NCI-H2196 (cell line): ENCODE measurements at regions not wholly inside any gene's neighbourhood (a gene's known extent, or its start where the extent isn't known, plus 50 kb on each side); places are given as distances from the start of the nearest gene placed in this dataset.
"Not testable (repeated sequence)": the region's sequence is repeated elsewhere in the genome, so short reads cannot be mapped to it uniquely, and the experiment has no call there.

Experiments used
- DNase-seq: peaks from one replicate; lab custom pipeline; 2025; ENCODE audit not compliant: unreplicated experiment; lab: John Stamatoyannopoulos, UW

GRCh38 chr6:109255946-109256640 lies 126.2 kb downstream of the CD164 start:
- DNase-seq, result peak; percentile 67

GRCh38 chr6:109255087-109255486 lies 127.2 kb downstream of the CD164 start:
- no peak for DNase-seq

DNA sequence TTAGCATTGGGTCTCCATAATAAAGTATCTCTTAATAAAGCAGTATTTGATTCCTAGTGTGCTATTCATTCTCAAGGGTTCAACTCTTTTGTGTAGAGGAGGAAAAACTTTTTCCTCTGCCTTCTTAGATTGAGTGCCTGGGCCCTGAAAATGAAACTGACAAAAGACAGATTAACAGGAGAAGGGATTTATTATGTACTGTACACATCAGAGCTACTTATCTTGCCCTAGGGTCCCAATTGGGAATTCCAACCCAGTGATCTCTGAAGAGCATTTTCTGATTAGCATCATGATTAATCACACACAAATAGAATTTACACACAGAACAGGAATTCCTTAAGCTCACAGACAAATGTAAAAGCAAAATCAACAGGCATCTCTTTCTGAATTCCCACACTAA lies 128.9 kb downstream of the CD164 start:
- DNase-seq, result no peak

DNA sequence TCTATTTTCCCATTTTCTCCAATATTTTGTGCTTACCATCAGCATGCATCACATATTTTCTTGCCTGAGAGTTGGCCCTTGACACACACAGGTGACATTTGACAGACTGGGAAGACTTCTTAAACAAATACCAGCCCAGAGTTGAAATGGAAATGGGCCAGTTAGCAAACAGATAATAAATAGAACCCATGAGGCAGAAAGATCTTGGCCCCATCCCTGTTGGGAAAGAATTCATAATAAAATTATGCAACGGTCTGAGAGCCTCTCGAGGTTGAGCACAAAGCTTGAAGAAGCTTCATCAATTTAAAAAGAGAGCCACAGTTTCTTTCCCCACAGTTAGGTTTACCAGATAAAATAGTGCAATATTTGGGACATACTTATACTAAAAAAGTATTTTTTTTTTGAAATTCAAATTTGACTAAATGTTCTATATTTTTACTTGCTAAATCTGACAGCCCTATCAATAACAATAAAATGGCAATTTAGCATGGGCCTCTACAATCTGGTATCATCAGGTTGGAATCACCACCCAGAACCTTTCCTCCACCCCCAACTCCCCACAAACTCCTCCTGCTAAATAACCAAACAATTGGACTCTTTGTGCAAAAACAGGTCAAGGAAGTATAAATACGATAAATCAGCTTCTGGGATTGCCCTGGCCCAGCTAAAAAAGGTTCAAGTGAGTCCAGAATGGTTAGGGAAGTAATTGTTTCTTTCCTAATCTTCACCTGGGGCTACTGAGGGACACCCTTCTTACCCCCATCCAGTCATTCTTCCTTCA lies 129.8 kb downstream of the CD164 start:
- peak; percentile 21 for DNase-seq

GRCh38 chr6:109251839-109252238 lies 130.4 kb downstream of the CD164 start:
- DNase-seq, result no peak

GRCh38 chr6:109250544-109251156 lies 131.6 kb downstream of the CD164 start:
- not testable (repeated sequence) for DNase-seq

DNA sequence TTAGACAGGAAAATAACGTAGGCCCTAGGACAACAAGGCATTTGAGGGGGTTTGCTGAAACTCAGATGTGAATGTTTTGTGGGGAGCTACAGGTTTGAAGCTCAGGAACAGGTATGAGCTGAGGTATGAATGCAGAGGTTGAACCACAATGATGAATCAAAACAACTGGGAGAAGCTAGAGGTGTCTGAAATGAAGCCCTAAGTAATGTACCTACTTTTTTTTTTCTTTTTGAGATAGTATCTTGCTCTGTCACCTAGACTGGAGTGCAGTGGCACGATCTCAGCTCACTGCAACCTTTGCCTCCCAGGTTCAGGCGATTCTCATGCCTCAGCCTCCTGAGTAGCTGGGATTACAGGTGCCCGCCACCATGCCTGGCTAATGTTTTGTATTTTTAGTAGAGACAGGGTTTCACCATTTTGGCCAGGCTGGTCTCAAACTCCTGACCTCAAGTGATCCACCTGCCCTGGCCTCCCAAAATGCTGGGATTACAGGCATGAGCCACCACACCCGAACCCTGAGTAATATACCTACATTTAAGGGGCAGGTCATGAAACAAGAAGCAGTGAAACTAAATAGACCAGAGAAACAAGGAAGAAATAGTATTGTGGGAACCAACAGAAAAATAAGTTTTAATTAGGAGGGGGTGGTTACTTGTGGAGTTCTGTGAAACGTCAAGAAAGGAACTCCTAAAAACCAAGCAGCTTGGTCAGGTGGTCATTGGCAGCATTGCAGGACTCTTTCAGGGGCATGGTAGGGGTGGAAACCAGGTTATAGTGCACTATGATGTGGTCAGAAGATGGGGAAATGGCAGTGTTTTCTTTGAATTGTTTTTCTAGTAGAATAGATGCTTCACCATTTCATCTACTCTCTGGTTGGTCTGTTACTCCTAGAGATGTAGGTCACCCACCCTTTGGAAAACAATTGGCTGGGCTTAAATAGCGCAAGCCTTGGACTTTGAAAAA lies 138.1 kb downstream of the CD164 start:
- no peak for DNase-seq

DNA sequence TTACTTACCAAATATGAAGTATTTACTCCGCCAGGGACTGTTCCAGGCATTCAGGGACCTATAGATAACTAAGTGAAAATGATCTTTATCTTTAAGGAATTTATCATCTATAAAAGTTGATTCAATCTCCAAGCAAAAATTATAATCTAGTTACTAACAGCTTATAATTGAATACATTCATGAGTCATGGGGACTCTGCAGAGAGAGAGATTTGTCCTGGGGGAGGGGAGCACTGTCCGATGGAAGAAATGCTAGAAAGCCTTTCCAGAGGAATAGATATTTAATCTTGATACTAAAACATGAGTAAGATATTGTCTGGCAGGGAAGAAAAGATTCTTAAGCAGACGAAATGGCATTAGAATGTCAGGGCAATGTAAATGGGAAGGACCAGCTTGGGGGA lies 139.3 kb downstream of the CD164 start:
- DNase-seq, result no peak

- DNase-seq, result no peak
Observed at GRCh38 chr6:109242029-109242428, 140.2 kb downstream of the CD164 start.

DNA sequence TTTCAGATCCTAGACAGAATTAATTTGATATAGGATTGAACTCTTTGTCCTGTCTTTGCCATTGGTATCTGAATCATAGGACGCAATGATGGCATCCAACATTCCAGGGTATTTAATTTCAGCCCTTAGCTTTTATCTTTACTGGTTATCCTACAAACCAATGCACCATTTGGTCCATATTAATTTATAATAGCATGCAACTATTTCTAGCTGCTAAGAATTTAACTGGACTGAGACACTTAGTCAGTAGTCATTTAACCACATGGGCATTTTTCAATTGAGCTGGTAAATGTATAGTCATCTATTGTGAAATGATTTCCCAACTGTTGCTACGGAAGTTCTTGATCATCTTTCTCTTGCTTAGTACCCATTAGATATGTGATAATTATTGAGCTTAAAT lies 141.1 kb downstream of the CD164 start:
- DNase-seq, result no peak

GRCh38 chr6:109240370-109241084 lies 141.7 kb downstream of the CD164 start:
- no peak for DNase-seq

DNA sequence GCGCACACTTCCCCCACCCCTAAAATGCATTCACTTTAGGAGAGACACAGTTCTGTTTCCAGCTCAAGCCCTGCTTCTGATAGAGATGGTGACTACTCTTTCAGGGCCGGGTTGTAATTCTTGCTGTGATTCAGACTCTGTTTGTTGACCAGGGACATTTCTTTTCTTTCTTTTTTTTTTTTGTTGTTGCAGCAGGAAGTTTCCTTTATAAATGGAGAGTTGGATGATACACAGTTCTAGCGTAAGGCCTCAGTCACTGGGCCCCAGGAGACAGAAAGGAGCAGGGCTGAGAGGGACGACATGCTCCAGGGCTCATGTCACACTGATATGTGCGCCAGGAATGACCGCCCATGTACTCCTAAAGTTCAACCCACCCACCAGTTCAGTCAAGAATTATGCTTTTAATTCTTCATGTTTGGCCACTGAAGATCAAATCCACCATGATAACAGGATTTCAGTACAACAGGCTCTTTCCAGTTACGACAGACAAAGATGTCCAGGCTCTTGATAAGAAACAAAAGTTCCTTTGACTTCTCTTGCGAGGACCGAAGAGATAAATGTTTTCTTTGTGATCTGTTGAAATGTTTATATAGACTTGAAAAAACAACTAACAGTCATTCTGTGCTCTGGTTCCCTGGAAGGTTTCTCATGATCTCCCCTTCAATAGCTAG lies 142.5 kb downstream of the CD164 start:
- no peak for DNase-seq

DNA sequence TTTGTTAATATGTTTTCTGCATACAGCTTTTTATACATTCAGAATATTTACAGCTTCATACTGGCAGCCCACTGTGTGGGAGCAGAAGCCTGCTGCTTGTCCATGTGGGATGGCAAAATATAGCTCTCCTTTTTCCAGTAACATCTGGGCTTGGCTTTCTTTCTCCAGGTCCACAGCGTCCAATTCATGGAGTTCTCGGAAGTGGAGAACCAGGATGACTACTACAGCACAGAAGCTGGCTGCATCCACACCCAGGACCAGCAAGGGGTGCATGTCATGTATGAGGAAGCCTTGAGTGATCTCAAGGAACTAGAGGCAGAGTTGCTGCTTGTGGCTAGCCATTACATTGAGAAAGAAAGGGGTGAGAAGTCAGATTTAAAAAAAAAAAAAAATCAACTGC lies 143.1 kb downstream of the CD164 start:
- DNase-seq, result no peak

GRCh38 chr6:109238396-109238795 lies 143.1 kb downstream of the CEP57L1 start:
- DNase-seq, result no peak

DNA sequence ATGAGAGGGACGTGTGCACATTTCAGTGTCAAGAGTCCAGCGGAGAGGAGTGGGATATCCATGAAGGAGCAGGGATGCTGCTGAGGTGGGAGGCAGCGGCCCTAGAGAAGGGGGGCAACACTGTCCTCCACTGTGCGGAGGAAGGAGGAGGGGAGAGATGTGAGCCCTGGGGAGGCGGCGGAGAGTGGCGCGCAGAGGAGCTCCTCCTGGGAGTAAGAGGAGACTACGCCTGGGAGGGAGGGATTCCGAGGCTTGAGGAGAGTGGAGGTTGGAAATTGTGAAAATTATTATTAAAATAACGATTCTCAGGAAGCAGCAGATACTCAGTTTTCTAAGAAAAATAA lies 142.7 kb downstream of the CEP57L1 start:
- DNase-seq, result no peak

DNA sequence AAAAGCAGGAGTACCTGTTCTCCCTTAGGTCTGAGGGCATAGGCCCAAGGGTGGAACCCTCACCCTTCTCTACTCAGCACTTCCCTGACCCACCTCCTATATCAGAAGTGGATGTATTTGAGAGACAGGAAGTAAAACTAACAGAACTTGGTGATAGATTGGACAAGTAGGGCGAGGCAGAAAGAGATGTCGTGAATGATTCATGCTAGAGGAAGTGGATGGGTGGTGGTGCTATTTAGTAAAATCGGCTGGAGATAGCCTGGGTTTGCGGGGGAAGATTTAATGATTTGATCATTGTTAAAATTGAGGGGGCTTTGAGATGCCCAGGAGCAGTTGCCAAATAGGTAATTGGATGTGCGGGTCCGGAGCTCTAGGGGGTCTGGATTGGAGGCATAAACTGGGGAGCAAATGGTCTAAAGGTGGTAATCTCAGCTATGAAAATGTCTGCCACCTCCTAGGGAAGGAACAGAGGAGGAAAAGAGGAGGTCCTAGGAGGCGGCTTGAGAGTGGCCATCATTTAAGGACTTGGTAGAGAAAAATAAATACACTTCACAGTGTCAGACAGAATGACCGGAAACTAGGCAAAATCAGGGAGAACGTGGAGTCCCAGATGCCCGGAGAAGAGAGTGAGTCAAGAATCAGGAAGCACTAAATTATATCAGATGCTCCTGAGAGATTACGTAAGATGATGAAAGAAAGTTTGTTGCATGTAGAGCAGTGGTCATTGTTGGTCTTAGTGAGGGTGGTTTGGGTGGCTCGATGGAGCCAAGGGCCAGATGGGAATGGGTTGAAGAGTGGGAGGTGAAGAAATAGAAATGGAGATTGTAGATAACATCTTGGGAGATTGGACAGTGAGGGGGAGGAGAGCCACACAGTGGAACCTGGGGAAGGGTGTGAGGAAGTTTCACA lies 142.0 kb downstream of the CEP57L1 start:
- DNase-seq, result no peak

GRCh38 chr6:109236115-109237076 lies 141.1 kb downstream of the CEP57L1 start:
- DNase-seq, result peak; percentile 47
